Prostate gland (tissue), 2 donors: ENCODE measurements at regions not wholly inside any gene's neighbourhood (a gene's known extent, or its start where the extent isn't known, plus 50 kb on each side); places are given as distances from the start of the nearest gene placed in this dataset.

ENCODE experiments used
- POLR2A ChIP-seq: fragments of 450-650 bp; IDR thresholded peaks from one replicate; pipeline ENCODE4 v1.6.1; 2016; ENCODE audit warnings: antibody characterized with exemption, mild to moderate bottlenecking
- TF ChIP-seq, protein P1 (sequence below), 4 experiments: fragments of 200-600 bp in 2 of 4; fragments of 450-650 bp in 2 of 4; sonication (generic) in 2 of 4; IDR thresholded peaks; 1 replicate in 3 of 4; 2 replicates in 1 of 4; pipeline ENCODE4 v1.5.1; 2016 to 2019; ENCODE audit warnings: antibody characterized with exemption in 4 of 4, mild to moderate bottlenecking in 2 of 4, moderate library complexity in 2 of 4

- TF ChIP-seq, protein P1, sequence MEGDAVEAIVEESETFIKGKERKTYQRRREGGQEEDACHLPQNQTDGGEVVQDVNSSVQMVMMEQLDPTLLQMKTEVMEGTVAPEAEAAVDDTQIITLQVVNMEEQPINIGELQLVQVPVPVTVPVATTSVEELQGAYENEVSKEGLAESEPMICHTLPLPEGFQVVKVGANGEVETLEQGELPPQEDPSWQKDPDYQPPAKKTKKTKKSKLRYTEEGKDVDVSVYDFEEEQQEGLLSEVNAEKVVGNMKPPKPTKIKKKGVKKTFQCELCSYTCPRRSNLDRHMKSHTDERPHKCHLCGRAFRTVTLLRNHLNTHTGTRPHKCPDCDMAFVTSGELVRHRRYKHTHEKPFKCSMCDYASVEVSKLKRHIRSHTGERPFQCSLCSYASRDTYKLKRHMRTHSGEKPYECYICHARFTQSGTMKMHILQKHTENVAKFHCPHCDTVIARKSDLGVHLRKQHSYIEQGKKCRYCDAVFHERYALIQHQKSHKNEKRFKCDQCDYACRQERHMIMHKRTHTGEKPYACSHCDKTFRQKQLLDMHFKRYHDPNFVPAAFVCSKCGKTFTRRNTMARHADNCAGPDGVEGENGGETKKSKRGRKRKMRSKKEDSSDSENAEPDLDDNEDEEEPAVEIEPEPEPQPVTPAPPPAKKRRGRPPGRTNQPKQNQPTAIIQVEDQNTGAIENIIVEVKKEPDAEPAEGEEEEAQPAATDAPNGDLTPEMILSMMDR (IDR thresholded peaks at IDR 0.05): no peak
- TF ChIP-seq POLR2A: no peak
Observed at GRCh38 chr12:17579205-17580026, 510.6 kb downstream of the RERGL start.
